Keratinocyte (primary cell): ENCODE measurements at regions not wholly inside any gene's neighbourhood (a gene's known extent, or its start where the extent isn't known, plus 50 kb on each side); places are given as distances from the start of the nearest gene placed in this dataset.

ENCODE experiments used
- EZH2 ChIP-seq: IDR thresholded peaks from one replicate; pipeline ENCODE4 v1.6.1; 2012; ENCODE audit warnings: inconsistent platforms, mild to moderate bottlenecking, low read length, moderate library complexity
- TF ChIP-seq, protein P1 (sequence below), 3 experiments: IDR thresholded peaks in 1 of 3; conservative IDR thresholded peaks in 1 of 3; optimal IDR thresholded peaks in 1 of 3; 2 replicates in 2 of 3; 3 replicates in 1 of 3; pipeline versions ENCODE3 to v1.5.1; 2011; ENCODE audit warnings: low read length in 3 of 3, mild to moderate bottlenecking in 3 of 3, moderate library complexity in 2 of 3, control low read depth in 1 of 3, inconsistent platforms in 1 of 3; ENCODE audit not compliant: insufficient read depth in 2 of 3; ENCODE audit errors: extremely low read depth in 1 of 3

DNA sequence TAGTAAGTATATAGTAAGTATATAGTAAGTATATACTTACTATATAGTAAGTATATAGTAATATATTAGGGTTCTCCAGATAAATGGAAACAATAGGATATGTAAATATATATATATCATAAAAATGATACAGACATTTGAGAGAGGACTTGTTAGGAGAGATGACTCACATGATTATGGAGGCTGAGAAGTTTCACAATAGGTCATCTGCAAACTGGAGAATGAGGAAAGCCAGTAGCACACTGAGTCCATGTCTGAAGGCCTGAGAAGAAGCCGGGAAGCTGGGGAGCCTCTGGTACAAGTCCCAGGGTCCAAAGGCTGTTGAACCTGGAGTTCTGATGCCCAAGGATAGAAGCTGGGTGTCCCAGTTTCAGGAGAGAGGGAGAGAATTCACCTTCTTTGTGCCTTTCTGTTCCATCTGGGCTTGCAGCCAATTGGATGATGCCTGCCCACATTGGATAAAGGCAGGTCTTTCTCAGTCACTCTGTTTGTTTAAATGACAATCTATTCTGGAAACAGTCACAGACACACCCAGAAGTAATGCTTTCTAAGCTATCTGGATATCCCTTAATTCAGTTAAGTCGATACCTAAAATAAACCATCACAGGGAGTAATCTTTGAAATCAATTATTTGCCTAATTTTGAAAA lies 205.5 kb upstream of the CDC14C start:
- TF ChIP-seq, protein P1, sequence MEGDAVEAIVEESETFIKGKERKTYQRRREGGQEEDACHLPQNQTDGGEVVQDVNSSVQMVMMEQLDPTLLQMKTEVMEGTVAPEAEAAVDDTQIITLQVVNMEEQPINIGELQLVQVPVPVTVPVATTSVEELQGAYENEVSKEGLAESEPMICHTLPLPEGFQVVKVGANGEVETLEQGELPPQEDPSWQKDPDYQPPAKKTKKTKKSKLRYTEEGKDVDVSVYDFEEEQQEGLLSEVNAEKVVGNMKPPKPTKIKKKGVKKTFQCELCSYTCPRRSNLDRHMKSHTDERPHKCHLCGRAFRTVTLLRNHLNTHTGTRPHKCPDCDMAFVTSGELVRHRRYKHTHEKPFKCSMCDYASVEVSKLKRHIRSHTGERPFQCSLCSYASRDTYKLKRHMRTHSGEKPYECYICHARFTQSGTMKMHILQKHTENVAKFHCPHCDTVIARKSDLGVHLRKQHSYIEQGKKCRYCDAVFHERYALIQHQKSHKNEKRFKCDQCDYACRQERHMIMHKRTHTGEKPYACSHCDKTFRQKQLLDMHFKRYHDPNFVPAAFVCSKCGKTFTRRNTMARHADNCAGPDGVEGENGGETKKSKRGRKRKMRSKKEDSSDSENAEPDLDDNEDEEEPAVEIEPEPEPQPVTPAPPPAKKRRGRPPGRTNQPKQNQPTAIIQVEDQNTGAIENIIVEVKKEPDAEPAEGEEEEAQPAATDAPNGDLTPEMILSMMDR (optimal IDR thresholded peaks at IDR 0.05 in 1 of 3, IDR thresholded peaks at IDR 0.05 in 1 of 3, conservative IDR thresholded peaks at IDR 0.05 in 1 of 3; ENCODE audit: extremely low read depth in 1 of 3, insufficient read depth in 2 of 3, low read length in 3 of 3) = no peak
- TF ChIP-seq EZH2 = no peak
